ENCODE measurements at regions not wholly inside any gene's neighbourhood (a gene's known extent, or its start where the extent isn't known, plus 50 kb on each side); places are given as distances from the start of the nearest gene placed in this dataset.
A peak's percentile ranks its signal among the peaks of the same experiment; 100 is the strongest.

- DNase-seq (ENCODE audit: low spot score), result no peak
Observed at GRCh38 chr9:115978091-115978490, 175.5 kb upstream of the PAPPA start.

- no peak for DNase-seq (ENCODE audit: low spot score)
Observed at GRCh38 chr9:115978659-115979096, 174.9 kb upstream of the PAPPA start.

GRCh38 chr9:115980054-115980453, 173.5 kb upstream of the PAPPA start:
- no peak for DNase-seq (ENCODE audit: low spot score)

- DNase-seq (ENCODE audit: low spot score), result no peak
Observed at GRCh38 chr9:115980502-115980901, 173.1 kb upstream of the PAPPA start.

GRCh38 chr9:115980976-115981375, 172.6 kb upstream of the PAPPA start:
- DNase-seq (ENCODE audit: low spot score), result no peak

- no peak for DNase-seq (ENCODE audit: low spot score)
Observed at GRCh38 chr9:115983366-115983765, 170.2 kb upstream of the PAPPA start.

- DNase-seq (ENCODE audit: low spot score), result no peak
Observed at GRCh38 chr9:115985657-115986056, 167.9 kb upstream of the PAPPA start.

- DNase-seq (ENCODE audit: low spot score), result no peak
Observed at GRCh38 chr9:115986508-115986907, 167.1 kb upstream of the PAPPA start.

GRCh38 chr9:115988701-115989100, 164.9 kb upstream of the PAPPA start:
- no peak for DNase-seq (ENCODE audit: low spot score)

GRCh38 chr9:115989831-115990230, 163.8 kb upstream of the PAPPA start:
- no peak for DNase-seq (ENCODE audit: low spot score)

GRCh38 chr9:115992834-115993233, 160.8 kb upstream of the PAPPA start:
- DNase-seq (ENCODE audit: low spot score), result no peak

GRCh38 chr9:115997923-115998322, 155.7 kb upstream of the PAPPA start:
- no peak for DNase-seq (ENCODE audit: low spot score)

GRCh38 chr9:115998666-115999065, 154.9 kb upstream of the PAPPA start:
- no peak for DNase-seq (ENCODE audit: low spot score)

- no peak for DNase-seq (ENCODE audit: low spot score)
Observed at GRCh38 chr9:115999498-115999897, 154.1 kb upstream of the PAPPA start.

GRCh38 chr9:116000748-116001329, 152.8 kb upstream of the PAPPA start:
- DNase-seq (ENCODE audit: low spot score), result peak; percentile 7

- DNase-seq (ENCODE audit: low spot score), result no peak
Observed at GRCh38 chr9:116002181-116002580, 151.4 kb upstream of the PAPPA start.

- DNase-seq (ENCODE audit: low spot score), result no peak
Observed at GRCh38 chr9:116002624-116003023, 151.0 kb upstream of the PAPPA start.

GRCh38 chr9:116003397-116003796, 150.2 kb upstream of the PAPPA start:
- DNase-seq (ENCODE audit: low spot score), result no peak

GRCh38 chr9:116005205-116005604, 148.4 kb upstream of the PAPPA start:
- DNase-seq (ENCODE audit: low spot score), result no peak

GRCh38 chr9:116007824-116008223, 145.8 kb upstream of the PAPPA start:
- no peak for DNase-seq (ENCODE audit: low spot score)

GRCh38 chr9:116008278-116008677, 145.3 kb upstream of the PAPPA start:
- no peak for DNase-seq (ENCODE audit: low spot score)

- no peak for DNase-seq (ENCODE audit: low spot score)
Observed at GRCh38 chr9:116009420-116009819, 144.2 kb upstream of the PAPPA start.

- DNase-seq (ENCODE audit: low spot score), result no peak
Observed at GRCh38 chr9:116015855-116016254, 137.7 kb upstream of the PAPPA start.

GRCh38 chr9:116020146-116020545, 133.4 kb upstream of the PAPPA start:
- DNase-seq (ENCODE audit: low spot score), result no peak

Data from SK-N-DZ (cell line).